ENCODE measurements at regions not wholly inside any gene's neighbourhood (a gene's known extent, or its start where the extent isn't known, plus 50 kb on each side); places are given as distances from the start of the nearest gene placed in this dataset.

DNA sequence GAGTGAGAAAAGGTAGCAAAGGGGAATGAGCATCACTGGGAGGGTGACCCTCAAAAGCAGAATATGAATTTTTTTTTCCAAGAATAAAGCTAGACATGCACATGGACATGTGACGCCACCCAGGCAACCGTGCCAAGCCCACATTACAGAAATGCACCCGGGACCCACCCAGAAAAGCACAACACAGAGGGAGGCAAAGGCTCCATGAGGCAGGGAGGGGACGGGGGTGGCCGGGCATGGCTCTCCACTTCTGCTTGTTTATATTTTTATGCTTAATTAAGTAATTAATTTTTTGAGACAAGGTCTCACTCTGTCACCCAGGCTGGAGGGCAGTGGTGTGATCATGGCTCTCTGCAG, 1524.3 kb downstream of the BRD1 start:
- Histone ChIP-seq H3K9me3 (ENCODE audit: severe bottlenecking) (no peaks in the 10 kb centered on the region), H3K27me3 (ENCODE audit: insufficient read depth, poor library complexity, severe bottlenecking) (no peaks in the 10 kb centered on the region), H3K4me1 (ENCODE audit: insufficient read depth, poor library complexity, severe bottlenecking) (no peaks in the 10 kb centered on the region), H3K36me3 (ENCODE audit: low read depth) (no peaks in the 10 kb centered on the region), H3K27ac (ENCODE audit: poor library complexity, severe bottlenecking) (no peak overlapping the region), H3K4me3 (ENCODE audit: severe bottlenecking) (no peak overlapping the region)
- TF ChIP-seq, protein P1, sequence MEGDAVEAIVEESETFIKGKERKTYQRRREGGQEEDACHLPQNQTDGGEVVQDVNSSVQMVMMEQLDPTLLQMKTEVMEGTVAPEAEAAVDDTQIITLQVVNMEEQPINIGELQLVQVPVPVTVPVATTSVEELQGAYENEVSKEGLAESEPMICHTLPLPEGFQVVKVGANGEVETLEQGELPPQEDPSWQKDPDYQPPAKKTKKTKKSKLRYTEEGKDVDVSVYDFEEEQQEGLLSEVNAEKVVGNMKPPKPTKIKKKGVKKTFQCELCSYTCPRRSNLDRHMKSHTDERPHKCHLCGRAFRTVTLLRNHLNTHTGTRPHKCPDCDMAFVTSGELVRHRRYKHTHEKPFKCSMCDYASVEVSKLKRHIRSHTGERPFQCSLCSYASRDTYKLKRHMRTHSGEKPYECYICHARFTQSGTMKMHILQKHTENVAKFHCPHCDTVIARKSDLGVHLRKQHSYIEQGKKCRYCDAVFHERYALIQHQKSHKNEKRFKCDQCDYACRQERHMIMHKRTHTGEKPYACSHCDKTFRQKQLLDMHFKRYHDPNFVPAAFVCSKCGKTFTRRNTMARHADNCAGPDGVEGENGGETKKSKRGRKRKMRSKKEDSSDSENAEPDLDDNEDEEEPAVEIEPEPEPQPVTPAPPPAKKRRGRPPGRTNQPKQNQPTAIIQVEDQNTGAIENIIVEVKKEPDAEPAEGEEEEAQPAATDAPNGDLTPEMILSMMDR (IDR thresholded peaks at IDR 0.05; ENCODE audit: poor library complexity, severe bottlenecking) = no peak
- no peak for DNase-seq (ENCODE audit: low spot score)
- ATAC-seq (ENCODE audit: low read depth) = no peak

DNA sequence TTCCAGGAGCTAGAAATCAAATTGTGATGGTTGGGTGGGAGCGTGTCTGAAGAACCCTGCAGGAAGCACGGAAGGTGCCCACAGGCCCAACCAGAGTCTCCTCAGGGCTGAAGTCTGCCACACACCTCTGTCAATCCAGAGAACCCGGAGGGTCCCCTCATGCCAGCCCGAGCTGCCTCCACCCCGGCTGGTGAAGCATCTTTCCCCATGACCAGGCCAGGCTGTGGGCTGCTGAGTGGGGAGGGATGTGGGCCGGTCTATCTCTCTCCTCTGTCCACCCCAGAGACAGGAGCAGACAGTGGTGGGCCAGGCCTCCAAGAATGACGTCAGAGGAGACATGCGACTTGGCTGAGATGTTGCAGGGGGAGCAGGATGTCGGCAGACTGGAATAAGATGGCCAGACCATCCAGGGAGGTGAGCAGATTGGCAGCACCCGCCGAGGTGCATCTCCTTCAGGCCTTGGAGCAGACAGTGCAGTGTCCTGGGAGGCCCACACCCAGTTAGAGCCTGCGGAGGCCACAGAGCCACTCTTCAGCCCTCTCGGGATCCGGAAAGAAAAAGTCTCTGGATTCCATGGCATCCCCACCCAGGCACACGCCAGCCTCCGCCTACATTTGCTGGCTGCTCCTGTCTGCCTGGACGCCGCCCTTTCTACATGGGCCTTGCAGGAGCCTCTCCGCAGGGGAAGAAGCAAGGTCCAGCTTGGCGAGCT, 1524.9 kb downstream of the BRD1 start:
- DNase-seq (ENCODE audit: low spot score) (no peak), ATAC-seq (ENCODE audit: low read depth) (no peak)
- no peaks in the 10 kb centered on the region for H3K9me3 ChIP-seq (ENCODE audit: severe bottlenecking)
- H3K27ac ChIP-seq (ENCODE audit: poor library complexity, severe bottlenecking) = no peak overlapping the region
- H3K4me3 ChIP-seq (ENCODE audit: severe bottlenecking) = no peak overlapping the region
- H3K4me1 ChIP-seq (ENCODE audit: insufficient read depth, poor library complexity, severe bottlenecking) = no peaks in the 10 kb centered on the region
- H3K36me3 ChIP-seq (ENCODE audit: low read depth) = no peaks in the 10 kb centered on the region
- TF ChIP-seq, protein P1 (IDR thresholded peaks at IDR 0.05; ENCODE audit: poor library complexity, severe bottlenecking) = no peak
- H3K27me3 ChIP-seq (ENCODE audit: insufficient read depth, poor library complexity, severe bottlenecking) = no peaks in the 10 kb centered on the region

DNA sequence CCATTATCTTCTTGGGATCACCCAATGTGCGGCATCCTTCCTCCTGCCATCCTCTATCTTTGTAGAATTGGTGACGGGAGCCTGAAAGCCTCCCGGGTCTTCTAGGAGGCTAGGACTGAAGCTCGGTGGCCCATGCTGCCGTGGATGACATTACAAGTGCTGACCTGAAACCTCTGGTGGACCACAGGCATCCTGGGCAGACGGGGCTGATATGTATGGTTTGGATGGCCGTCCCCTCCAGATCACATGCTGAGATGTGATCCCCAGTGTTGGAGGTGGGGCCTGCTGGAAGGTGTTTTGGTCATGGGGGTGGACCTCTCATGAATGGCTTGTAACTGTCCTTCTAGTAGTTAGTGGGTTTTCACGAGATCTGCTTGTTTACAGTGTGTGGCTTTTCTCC, 1525.8 kb downstream of the BRD1 start:
- no peak for DNase-seq (ENCODE audit: low spot score)
- H3K4me3 ChIP-seq (ENCODE audit: severe bottlenecking) = no peak overlapping the region
- no peaks in the 10 kb centered on the region for H3K27me3 ChIP-seq (ENCODE audit: insufficient read depth, poor library complexity, severe bottlenecking)
- no peaks in the 10 kb centered on the region for H3K9me3 ChIP-seq (ENCODE audit: severe bottlenecking)
- H3K36me3 ChIP-seq (ENCODE audit: low read depth) = no peaks in the 10 kb centered on the region
- H3K4me1 ChIP-seq (ENCODE audit: insufficient read depth, poor library complexity, severe bottlenecking) = no peaks in the 10 kb centered on the region
- no peak for ATAC-seq (ENCODE audit: low read depth)
- TF ChIP-seq, protein P1 (IDR thresholded peaks at IDR 0.05; ENCODE audit: poor library complexity, severe bottlenecking) = no peak
- no peak overlapping the region for H3K27ac ChIP-seq (ENCODE audit: poor library complexity, severe bottlenecking)

DNA sequence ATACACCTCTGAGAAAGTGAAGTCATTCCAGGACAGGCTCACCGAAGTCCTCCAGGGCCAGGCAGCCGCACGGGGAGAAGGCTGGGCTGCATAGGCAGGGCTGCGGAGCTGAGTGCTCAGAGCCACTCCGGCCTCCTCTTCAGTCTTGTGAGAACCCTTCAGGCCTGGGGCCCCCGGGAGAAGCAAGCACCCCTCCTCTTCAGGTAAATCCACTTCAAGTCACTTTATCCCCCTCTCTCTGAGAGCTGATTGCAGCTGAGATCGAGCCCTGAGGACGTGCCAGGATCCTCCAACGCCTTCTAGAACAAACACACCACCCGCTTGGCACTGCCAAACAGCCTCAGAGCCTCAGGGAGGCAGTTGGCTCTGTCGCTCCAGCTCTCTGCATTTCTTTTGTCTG, 1526.3 kb downstream of the BRD1 start:
- TF ChIP-seq, protein P1 (IDR thresholded peaks at IDR 0.05; ENCODE audit: poor library complexity, severe bottlenecking) = no peak
- Histone ChIP-seq H3K27me3 (ENCODE audit: insufficient read depth, poor library complexity, severe bottlenecking) (no peaks in the 10 kb centered on the region), H3K9me3 (ENCODE audit: severe bottlenecking) (no peaks in the 10 kb centered on the region)

DNA sequence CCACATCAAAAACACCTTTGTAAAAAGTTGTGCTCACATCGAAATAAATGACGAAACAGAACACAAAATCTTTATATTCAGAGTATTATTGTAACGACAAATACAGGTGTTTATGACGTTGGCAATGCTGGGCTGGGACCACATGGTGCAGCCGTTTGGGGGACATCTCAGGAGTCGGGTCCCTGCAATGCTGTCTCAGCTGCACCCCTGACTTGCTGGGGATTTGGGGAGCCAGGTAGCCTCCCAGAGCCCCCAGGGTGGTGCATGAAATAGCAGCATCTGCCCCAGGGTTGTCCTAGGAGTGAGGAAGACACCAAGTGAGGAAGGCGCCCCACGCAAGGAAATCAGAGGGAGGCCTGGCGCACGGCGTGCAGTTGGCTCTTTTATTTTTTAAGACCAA, 1526.8 kb downstream of the BRD1 start:
- no peaks in the 10 kb centered on the region for H3K36me3 ChIP-seq (ENCODE audit: low read depth)
- ATAC-seq (ENCODE audit: low read depth) = no peak
- H3K4me3 ChIP-seq (ENCODE audit: severe bottlenecking) = no peak overlapping the region
- TF ChIP-seq, protein P1 (IDR thresholded peaks at IDR 0.05; ENCODE audit: poor library complexity, severe bottlenecking) = no peak
- H3K9me3 ChIP-seq (ENCODE audit: severe bottlenecking) = no peaks in the 10 kb centered on the region
- no peak for DNase-seq (ENCODE audit: low spot score)
- H3K27ac ChIP-seq (ENCODE audit: poor library complexity, severe bottlenecking) = no peak overlapping the region
- H3K4me1 ChIP-seq (ENCODE audit: insufficient read depth, poor library complexity, severe bottlenecking) = no peaks in the 10 kb centered on the region
- no peaks in the 10 kb centered on the region for H3K27me3 ChIP-seq (ENCODE audit: insufficient read depth, poor library complexity, severe bottlenecking)

More for the DNA sequence above, 1526.3 kb downstream of the BRD1 start:
- no peak for ATAC-seq (ENCODE audit: low read depth)
- H3K36me3 ChIP-seq (ENCODE audit: low read depth) = no peaks in the 10 kb centered on the region
- H3K4me1 ChIP-seq (ENCODE audit: insufficient read depth, poor library complexity, severe bottlenecking) = no peaks in the 10 kb centered on the region
- DNase-seq (ENCODE audit: low spot score) = no peak
- no peak overlapping the region for H3K4me3 ChIP-seq (ENCODE audit: severe bottlenecking)
- no peak overlapping the region for H3K27ac ChIP-seq (ENCODE audit: poor library complexity, severe bottlenecking)
